DMS53 (cell line): ENCODE measurements at regions not wholly inside any gene's neighbourhood (a gene's known extent, or its start where the extent isn't known, plus 50 kb on each side); places are given as distances from the start of the nearest gene placed in this dataset.
"Not testable (repeated sequence)": the region's sequence is repeated elsewhere in the genome, so short reads cannot be mapped to it uniquely, and the experiment has no call there.

ENCODE experiments used
- DNase-seq: peaks from one replicate; lab custom pipeline; 2025; lab: John Stamatoyannopoulos, UW

DNA sequence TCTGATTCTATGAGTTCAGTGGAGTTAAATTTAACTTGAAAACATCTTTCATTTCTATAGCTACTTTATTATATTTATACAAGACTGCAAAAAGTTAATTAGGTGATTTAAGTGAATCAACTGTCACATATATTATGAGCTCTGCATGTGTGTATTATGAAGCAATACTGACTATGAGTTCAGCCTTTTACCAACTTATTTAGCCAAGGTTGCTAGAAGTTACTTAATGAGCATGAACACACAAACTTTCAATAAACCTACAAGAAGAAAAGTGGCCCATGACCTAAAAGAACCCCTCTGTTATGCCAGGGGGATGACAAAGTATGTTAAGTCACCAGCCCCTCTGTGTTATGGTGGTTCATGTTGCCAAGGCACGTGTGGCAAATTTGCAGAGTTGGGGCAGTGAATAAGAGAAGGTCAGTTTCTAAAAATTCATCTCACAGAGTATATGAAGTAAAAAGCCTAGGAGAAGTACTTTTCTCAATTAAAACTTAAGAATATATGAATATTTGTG is 86.7 kb upstream of the LYPLAL1 start:
- DNase-seq, result no peak

- peak; percentile 63 for DNase-seq
Measured at GRCh38 chr1:219088778-219089557, 84.7 kb upstream of the LYPLAL1 start.

DNA sequence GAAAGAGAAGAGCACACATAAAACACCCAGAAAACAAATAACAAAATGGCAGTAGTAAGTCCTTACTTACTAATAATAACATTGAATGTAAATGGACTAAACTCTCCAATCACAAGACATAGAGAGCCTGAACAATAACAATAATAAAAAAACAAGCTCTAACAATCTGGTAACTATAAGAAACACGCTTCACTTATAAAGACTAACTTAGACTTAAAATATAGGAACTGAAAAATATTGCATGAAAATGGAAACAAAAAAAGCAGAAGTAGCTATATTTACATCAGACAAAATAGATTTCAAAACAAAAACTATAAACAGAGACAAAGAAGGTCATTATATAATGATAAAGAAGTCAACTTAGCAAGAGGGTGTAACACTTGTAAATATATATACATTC is 83.1 kb upstream of the LYPLAL1 start:
- DNase-seq, result no peak

DNA sequence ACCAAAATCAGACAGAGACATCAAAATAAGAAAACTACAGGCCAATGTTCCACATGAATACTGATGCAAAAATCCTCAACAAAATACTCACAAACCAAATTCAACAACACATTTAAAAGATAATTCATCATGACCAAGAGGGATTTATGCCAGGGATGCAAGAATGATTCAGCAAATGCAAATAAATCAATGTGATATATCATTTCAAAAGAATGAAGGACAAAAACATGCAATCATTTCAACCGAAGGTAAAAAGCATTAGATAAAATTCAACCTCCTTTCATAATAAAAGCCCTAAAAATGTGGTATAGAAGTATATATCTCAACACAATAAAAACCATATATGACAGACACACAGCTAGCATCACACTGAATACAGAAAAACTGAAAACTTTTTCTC is 81.5 kb upstream of the LYPLAL1 start:
- DNase-seq, result no peak

- no peak for DNase-seq
Measured at GRCh38 chr1:219099307-219099706, 74.4 kb upstream of the LYPLAL1 start.

GRCh38 chr1:219100059-219100458 is 73.6 kb upstream of the LYPLAL1 start:
- DNase-seq, result no peak

DNA sequence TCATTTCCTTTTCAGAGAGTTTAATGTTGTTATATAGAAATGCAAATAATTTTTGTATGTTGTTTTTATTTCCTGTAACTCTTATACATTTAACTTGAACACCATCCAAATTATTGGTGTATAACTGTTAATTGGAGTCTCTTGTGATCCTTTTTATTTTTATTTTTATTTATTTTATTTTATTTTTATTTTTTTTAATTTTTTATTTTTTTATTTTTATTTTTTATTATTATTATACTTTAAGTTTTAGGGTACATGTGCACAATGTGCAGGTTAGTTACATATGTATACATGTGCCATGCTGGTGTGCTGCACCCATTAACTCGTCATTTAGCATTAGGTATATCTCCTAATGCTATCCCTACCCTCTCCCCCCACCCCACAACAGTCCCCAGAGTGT is 71.2 kb upstream of the LYPLAL1 start:
- not testable (repeated sequence) for DNase-seq

GRCh38 chr1:219105893-219106292 is 67.8 kb upstream of the LYPLAL1 start:
- no peak for DNase-seq

- DNase-seq, result no peak
Measured at GRCh38 chr1:219109424-219110018, 64.2 kb upstream of the LYPLAL1 start.

- DNase-seq, result no peak
Measured at GRCh38 chr1:219113261-219113660, 60.4 kb upstream of the LYPLAL1 start.

GRCh38 chr1:219114014-219114413 is 59.7 kb upstream of the LYPLAL1 start:
- no peak for DNase-seq

DNA sequence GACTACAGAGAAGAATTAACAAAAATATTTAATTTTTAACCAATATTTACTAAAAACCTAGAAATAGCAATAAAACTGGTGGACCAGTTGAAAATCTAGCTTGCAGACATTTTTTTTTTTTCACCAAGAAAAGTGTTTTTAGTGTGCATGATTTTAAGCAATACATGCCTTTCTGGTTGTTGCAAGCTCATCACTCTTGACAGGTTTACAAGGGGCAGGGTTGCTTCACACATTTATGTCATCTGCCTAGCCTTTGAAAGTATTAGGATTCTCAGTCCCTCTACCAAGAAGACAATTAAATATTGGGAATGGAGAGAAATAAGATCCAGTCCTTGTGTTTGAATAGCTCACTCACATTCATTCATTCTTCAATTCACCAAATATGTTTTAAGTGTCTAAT is 53.8 kb upstream of the LYPLAL1 start:
- DNase-seq, result no peak

DNA sequence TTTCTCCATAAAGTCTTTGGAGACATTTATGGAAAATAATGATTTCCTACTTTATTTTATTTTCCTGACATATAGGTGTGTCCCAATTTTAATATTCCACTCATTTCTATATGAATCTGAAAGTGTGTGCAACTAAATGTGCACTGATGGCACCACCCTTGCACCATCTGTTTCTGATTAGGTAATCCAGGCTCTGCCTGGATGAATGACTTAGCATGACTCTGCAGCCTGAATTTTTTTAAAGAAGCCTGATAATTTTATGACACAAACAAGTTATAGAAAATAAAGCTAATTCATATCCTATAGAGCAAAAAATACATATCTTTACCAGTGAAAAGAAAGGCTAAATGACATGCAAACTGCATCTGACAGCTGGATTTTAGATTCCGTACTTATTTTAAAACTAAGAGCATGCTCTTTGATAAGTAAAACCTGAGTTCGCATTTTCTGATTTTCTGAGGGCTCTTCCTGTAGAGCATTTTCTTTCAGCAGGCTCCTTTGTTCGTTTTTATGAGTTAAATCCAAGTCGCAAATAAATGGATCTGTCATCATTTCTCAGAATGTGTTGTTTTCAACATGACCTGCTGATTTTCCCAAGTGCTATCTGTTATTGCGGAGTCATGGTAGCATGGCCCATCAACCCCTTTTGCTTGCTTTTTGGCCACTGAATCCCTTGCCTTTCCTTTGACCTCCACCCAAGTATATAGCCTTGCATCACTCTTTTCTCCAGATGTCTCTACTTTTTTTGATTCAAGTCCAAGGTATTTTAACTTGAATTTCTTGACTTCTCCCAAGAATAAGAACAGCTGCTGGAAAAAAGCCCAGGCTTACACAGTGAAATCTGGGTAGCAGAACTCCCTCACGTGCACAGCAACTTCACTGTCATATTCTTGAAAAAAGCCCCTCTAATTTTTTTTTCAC is 52.8 kb upstream of the LYPLAL1 start:
- no peak for DNase-seq

GRCh38 chr1:219121679-219122078 is 52.0 kb upstream of the LYPLAL1 start:
- no peak for DNase-seq

DNA sequence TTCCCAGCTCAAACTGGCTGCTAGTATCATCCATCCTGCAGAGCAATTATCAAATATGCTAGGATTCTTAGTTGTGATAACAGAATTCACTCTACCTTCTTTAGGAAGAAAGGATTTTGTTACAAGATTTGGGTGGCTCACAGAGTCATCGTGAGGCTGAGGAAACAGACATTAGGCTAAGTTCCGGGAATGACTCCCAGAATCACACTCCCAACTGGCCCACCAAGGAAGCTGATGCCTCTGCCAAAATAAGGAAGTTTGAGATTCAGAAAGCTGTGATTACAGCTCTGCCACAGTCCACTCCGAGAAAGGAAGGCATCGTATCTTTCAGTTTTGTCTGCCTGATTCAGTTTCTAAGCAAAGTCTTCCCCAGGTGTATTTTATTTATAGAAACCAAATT is 50.6 kb upstream of the LYPLAL1 start:
- DNase-seq, result no peak
